Stimulated activated CD8-positive, alpha-beta memory T cell treated with anti-CD3 and anti-CD28 coated beads, Interleukin-4, amount 100 ng/mL, for 48 hours (primary cell): ENCODE measurements at regions not wholly inside any gene's neighbourhood (a gene's known extent, or its start where the extent isn't known, plus 50 kb on each side); places are given as distances from the start of the nearest gene placed in this dataset.

Experiments used
- DNase-seq: peaks from one replicate; pipeline ENCODE4 v3.0.0-alpha.2; 2020

GRCh38 chr14:22088614-22089342, 415.2 kb upstream of the OR4E1 start:
- DNase-seq = no peak

- no peak for DNase-seq
These were observed 412.5 kb upstream of the OR4E1 start for GRCh38 chr14:22086131-22086530.

DNA sequence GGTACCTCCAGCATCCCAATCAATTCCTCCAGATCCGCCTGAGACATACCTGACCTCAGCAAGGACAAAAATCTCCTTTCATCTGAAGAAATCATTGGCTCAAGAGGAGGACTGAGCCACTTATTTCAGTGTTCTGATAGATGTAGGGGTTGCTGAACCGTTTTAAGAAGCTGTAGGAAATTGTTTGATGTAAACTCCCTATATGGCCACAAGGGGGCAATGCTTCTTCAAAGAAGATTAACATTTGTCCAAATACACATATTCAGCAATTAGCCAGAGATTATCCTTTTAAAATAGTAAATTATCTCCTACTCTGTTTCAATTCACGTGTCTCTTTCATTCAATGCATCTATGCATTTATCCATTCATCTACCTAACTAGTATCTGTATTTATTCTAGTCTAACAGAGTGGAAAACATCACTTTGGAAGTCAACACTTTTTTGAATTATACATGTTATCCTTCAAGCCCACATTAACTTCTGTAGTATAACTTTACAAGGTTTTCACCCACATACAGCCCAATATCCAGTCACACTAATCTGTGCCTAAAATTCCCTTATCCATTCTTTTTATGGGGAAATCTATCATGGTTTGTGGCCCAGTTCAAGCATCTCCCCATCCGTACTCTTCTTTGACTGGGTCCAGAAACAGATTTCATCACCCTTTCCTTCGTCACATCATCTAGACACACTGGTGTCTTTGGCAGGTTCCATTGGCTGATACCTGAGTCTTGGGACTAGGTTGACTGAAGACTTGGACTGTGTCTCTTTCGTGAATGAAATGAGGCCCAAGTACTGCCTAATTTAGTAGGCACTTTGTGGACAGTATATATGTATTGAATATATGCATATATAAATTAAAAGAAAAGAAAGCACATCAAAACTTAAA, 411.0 kb upstream of the OR4E1 start:
- DNase-seq = no peak

GRCh38 chr14:22081337-22081736, 407.7 kb upstream of the OR4E1 start:
- no peak for DNase-seq

- no peak for DNase-seq
These were observed 406.1 kb upstream of the OR4E1 start for GRCh38 chr14:22079766-22080165.

GRCh38 chr14:22073801-22074200, 400.2 kb upstream of the OR4E1 start:
- no peak for DNase-seq

DNA sequence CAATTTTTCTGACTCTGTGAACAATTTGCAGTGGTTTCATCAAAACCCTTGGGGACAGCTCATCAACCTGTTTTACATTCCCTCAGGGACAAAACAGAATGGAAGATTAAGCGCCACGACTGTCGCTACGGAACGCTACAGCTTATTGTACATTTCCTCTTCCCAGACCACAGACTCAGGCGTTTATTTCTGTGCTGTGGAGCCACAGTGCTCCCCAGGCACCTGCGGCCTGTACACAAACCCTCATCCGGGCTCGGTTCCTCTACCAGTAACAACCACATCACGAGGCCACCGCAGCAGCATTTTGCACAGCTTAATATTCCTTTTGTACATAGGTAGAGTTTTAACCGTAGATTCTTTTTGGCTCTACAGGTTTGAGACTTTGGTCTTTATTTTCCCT, 397.4 kb upstream of the OR4E1 start:
- DNase-seq = peak; percentile 42

DNA sequence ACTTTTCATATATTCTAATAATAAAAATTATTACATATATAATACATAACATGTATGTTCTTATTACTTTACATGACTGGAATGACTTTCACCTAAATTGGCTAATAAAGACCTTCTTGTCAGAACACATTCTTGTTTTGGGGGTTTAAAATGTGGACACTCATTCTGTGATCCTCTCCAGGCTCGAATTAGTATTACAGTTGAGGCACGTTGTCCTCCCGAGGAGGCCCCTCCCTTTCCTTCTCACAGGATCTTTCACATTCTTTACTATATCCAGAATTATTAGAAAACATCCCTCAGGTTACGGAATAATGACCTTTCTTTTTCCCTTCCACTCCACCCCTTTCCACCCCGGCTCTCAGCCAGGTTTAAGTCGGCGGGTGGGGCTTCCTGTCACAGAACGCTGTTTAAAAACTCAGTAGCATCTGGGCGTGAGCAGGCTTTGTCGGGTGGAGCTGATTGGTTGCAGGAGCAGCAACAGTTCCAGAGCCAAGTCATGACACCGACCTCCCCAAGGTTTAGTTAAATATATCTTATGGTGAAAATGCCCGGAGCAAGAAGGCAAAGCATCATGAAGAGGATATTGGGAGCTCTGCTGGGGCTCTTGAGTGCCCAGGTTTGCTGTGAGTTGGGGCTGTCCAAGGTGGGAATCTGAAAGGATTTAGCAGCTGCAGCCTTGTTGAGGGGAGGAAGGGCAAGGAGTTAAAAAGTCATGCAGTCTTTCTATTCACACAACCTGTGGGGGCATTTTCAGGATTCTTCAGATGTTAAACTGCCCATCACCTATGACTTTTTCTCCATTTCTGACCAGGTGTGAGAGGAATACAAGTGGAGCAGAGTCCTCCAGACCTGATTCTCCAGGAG, 396.7 kb upstream of the OR4E1 start:
- DNase-seq = peak; percentile 54

DNA sequence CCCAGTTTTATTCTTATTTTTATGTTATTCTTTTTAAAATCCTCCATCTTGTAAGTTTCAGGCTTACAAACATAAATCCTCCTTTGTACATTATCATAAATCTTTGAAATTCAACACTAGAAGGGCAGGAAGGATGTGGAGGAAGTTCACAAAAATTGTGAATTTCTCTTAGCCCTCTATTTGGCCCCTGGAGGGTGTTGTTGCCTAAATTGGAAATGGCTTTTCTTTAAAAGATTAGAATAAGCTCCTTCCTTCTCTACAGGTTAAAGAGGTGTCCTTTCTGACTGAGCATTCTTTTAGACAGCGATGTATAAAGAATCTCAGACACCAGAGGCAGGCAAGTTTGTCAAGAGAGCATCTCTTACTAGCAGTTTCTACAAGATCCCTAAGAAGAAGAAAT, 391.7 kb upstream of the OR4E1 start:
- DNase-seq = no peak

DNA sequence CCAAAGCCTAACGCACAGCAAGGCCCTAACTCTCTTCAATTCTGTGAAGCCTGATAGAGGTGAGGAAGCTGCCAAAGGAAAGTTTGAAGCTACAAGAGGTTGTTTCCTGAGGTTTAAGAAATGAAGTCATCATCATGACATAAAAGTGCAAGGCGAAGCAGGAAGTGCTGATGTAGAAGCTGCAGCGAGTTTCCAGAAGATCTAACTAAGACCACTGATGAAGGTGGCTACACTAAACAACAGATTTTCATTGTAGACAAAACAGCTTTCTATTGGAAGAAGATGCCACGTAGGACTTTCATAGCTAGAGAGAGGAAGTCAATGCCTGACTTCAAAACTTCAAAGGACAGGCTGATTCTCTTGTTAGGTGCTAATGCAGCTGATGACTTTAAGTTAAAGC, 385.6 kb upstream of the OR4E1 start:
- DNase-seq = no peak

DNA sequence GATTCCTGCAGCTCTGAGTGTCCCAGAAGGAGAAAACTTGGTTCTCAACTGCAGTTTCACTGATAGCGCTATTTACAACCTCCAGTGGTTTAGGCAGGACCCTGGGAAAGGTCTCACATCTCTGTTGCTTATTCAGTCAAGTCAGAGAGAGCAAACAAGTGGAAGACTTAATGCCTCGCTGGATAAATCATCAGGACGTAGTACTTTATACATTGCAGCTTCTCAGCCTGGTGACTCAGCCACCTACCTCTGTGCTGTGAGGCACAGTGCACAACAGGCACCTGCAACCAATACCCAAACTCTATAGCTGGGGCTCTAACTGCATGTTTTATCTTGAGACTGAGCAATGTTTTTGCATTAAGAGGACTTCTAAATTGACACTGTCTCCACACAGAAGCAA, 379.2 kb upstream of the OR4E1 start:
- no peak for DNase-seq

GRCh38 chr14:22047115-22047514, 373.5 kb upstream of the OR4E1 start:
- no peak for DNase-seq

GRCh38 chr14:22046063-22046462, 372.4 kb upstream of the OR4E1 start:
- DNase-seq = no peak

DNA sequence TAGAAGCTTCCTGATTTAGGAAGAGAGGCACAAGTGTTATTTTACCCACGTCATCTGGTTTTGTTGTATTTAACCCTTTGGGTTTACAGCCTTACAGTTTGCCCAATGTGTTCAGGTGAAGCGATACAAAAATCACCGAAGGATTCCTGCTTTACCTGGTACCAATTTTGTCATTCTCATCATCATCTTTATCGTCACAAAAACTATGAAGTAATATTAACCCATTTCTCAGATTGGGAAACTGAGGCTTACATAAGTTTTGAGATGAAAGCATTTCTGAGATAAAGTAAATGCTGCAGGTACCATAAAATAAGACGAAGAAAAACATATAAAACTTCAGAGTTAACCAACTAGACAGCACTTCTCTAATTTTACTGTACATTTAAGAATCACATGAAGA, 370.6 kb upstream of the OR4E1 start:
- no peak for DNase-seq

DNA sequence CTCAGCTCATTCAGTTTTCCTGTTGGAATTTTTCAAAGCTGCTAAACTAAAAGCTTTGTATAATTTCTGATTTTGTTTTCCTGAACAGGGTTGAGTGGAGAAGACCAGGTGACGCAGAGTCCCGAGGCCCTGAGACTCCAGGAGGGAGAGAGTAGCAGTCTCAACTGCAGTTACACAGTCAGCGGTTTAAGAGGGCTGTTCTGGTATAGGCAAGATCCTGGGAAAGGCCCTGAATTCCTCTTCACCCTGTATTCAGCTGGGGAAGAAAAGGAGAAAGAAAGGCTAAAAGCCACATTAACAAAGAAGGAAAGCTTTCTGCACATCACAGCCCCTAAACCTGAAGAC, 367.1 kb upstream of the OR4E1 start:
- DNase-seq = no peak

DNA sequence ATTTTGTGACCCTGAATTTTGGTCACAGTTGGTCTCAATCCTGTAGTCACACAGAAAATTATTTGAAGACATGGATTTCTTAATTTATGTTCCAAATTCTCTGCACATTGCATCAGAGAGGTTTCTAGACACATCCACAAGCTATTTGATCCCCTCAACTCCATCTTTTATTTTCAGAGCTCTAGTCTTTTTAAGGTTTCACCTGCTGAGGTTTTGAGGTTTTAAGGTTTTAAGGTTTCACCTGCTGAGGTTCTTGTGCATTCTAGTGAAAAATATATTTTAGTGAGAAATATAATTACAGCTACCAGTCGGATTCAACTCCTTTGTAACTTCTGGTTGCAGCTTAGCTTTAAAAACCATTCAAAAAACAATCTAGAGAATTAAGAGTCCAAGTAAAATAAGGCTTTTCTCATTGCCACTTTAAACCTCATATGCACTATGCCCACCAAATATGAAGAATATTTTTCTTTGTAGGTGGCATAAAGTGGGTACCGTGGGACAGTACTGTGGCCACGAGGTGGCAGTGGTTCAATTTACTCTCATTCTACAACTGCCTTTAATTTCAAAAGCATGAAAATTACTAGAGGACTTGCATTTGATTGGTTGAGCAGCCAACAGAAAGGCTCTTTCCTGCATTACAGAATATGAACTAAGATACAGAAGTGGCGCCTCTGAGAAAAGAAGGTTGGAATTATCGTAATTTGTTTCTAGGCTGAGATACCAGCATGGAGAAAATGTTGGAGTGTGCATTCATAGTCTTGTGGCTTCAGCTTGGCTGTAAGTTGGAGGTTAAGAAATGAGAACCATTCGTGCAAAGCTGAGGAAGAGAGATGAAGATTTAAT, 366.5 kb upstream of the OR4E1 start:
- peak; percentile 40 for DNase-seq

GRCh38 chr14:22036541-22037239, 363.1 kb upstream of the OR4E1 start:
- no peak for DNase-seq

GRCh38 chr14:22026527-22026926, 352.9 kb upstream of the OR4E1 start:
- DNase-seq = no peak

DNA sequence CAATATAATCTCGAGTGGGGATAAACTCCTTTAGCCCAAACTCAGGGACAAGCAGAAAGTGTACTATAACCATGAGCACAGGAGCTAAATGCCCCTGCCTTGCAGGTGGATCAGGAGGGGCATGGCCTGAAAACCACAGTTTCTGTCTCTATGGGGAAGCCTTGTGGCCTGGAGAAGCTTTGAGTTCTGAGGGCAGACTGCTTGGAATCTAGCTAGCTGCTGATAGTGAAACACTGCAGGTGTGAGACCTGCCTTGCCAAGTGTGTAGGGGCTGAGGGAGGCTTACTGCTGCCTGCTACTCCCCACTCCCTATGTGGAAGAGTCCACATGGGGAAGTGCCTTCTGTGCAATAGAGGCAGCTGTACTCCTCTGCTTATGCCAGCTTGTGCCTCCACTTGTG, 352.3 kb upstream of the OR4E1 start:
- no peak for DNase-seq

- no peak for DNase-seq
These were observed 350.5 kb upstream of the OR4E1 start for GRCh38 chr14:22024137-22024536.

GRCh38 chr14:22018890-22019289, 345.3 kb upstream of the OR4E1 start:
- DNase-seq = no peak

DNA sequence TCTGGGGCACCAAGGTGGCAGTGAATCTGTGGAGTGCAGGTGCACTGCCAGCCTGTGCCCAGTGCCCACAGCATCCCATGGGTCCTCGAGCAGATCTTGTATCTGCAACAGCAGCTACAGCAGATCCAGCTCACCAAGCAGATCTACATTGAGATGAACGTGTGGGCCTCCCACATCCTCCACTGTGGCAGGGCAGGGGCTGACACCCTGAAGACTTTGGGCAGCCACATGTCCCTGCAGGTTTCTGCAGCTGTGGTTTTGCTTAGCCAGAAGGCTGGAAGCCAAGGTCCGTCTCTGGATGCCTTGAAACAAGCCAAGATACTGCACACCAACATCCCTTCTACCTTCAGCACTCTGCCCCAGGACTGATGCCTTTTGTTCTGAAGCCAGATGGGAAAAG, 338.8 kb upstream of the OR4E1 start:
- no peak for DNase-seq
